ENCODE measurements at regions not wholly inside any gene's neighbourhood (a gene's known extent, or its start where the extent isn't known, plus 50 kb on each side); places are given as distances from the start of the nearest gene placed in this dataset.

- TF ChIP-seq, protein P1, sequence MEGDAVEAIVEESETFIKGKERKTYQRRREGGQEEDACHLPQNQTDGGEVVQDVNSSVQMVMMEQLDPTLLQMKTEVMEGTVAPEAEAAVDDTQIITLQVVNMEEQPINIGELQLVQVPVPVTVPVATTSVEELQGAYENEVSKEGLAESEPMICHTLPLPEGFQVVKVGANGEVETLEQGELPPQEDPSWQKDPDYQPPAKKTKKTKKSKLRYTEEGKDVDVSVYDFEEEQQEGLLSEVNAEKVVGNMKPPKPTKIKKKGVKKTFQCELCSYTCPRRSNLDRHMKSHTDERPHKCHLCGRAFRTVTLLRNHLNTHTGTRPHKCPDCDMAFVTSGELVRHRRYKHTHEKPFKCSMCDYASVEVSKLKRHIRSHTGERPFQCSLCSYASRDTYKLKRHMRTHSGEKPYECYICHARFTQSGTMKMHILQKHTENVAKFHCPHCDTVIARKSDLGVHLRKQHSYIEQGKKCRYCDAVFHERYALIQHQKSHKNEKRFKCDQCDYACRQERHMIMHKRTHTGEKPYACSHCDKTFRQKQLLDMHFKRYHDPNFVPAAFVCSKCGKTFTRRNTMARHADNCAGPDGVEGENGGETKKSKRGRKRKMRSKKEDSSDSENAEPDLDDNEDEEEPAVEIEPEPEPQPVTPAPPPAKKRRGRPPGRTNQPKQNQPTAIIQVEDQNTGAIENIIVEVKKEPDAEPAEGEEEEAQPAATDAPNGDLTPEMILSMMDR (conservative IDR thresholded peaks at IDR 0.05 in 1 of 2, IDR thresholded peaks at IDR 0.05 in 1 of 2; ENCODE audit: extremely low read depth in 1 of 2, insufficient read depth in 1 of 2, low read depth in 1 of 2, low read length in 2 of 2) = no peak
- TF ChIP-seq EZH2 (IDR thresholded peaks at IDR 0.05; ENCODE audit: borderline replicate concordance, low read length) = no peak
Observed at GRCh38 chr15:81728726-81729125, 317.1 kb downstream of the MEX3B start.
